ENCODE measurements at regions not wholly inside any gene's neighbourhood (a gene's known extent, or its start where the extent isn't known, plus 50 kb on each side); places are given as distances from the start of the nearest gene placed in this dataset.

DNA sequence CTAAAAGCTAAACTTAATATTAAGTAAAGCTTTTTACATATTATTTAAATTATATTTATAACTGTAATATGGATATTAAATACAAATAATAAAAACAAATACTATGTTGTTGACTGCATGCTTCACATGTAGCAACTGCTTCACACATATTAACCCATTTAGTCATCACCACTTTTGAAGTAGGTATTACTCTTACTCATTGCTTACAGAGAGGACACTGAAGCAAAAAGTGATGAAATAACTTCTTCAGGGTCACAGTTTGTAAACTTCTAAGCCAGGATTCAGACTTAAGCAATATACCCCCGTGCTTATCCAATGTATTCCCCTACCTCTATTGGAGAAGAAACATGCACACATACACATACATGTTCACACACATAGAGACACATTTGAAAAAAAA is 166.6 kb downstream of the DKK2 start:
- Histone ChIP-seq H3K9me3 (ENCODE audit: low read depth, low read length) (no peaks in the 10 kb centered on the region; the same call in 1 of the 2 replicates), H3K27ac (0 out of 2 replicates have a peak overlapping the region, but pooled peaks have one; percentile 7)
- TF ChIP-seq EZH2 (IDR thresholded peaks at IDR 0.05) (no peak), POLR2AphosphoS5 (IDR thresholded peaks at IDR 0.05; ENCODE audit: borderline replicate concordance, low read depth, low read length) (no peak), FOXP2 (optimal IDR thresholded peaks at IDR 0.05; ENCODE audit: control extremely low read depth, extremely low read length, insufficient read depth) (no peak)

DNA sequence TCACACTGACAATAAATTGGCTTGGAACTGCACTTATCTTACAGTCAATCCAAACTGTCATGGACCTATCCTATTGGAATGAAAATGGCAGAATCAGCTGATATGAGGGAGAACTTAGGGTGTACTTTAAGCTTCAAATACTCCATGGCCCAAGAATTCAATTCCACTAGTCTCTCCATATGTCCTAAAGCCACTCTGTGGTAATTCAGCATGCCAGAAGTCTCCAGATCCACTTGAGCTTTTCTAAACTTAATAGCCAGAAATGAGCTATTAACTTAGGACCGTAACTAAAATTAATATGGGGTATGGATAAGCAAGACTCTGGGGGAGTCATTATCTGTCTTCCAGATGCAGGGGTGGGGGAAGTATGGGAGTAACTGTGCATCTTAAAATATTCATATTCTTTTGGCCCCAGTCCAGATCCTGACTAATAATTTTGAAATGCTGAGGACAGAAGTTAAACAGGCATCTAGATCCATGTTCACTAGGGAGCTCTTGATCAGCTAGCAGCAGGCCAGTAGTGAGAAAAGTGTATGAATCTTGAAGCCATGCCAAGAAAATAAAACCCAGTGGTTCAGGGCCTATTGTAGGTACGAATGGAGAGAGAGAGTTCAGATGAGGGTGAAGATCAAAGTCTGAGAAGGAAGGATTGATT is 167.6 kb downstream of the DKK2 start:
- H3K9me3 ChIP-seq (ENCODE audit: low read depth, low read length), result no peaks in the 10 kb centered on the region; the same call in 1 of the 2 replicates
- no peaks in the 10 kb centered on the region for H3K36me3 ChIP-seq (ENCODE audit: insufficient read depth, low read length)
- TF ChIP-seq POLR2AphosphoS5 (IDR thresholded peaks at IDR 0.05; ENCODE audit: borderline replicate concordance, low read depth, low read length) (peak; percentile 41; the same call in 1 of the 2 replicates), FOXP2 (optimal IDR thresholded peaks at IDR 0.05; ENCODE audit: control extremely low read depth, extremely low read length, insufficient read depth) (no peak), EZH2 (IDR thresholded peaks at IDR 0.05) (no peak)
- DNase-seq (ENCODE audit: low read depth, low spot score), result peak; percentile 91
- peak overlapping the region; percentile 11 for H3K4me3 ChIP-seq
- H3K27ac ChIP-seq, result peak overlapping the region; percentile 63
- no peak overlapping the region for H3K9ac ChIP-seq (ENCODE audit: insufficient read length)

More for the DNA sequence above, 166.6 kb downstream of the DKK2 start:
- Histone ChIP-seq H3K9ac (ENCODE audit: insufficient read length) (no peak overlapping the region), H3K4me3 (no peak overlapping the region), H3K36me3 (ENCODE audit: insufficient read depth, low read length) (no peaks in the 10 kb centered on the region)
- DNase-seq (ENCODE audit: low read depth, low spot score), result no peak

GRCh38 chr4:106864231-106864630 is 171.9 kb downstream of the DKK2 start:
- no peak for TF ChIP-seq FOXP2 (optimal IDR thresholded peaks at IDR 0.05; ENCODE audit: control extremely low read depth, extremely low read length, insufficient read depth)
- TF ChIP-seq EZH2 (IDR thresholded peaks at IDR 0.05), result no peak
- TF ChIP-seq POLR2AphosphoS5 (IDR thresholded peaks at IDR 0.05; ENCODE audit: borderline replicate concordance, low read depth, low read length), result no peak
- Histone ChIP-seq H3K36me3 (ENCODE audit: insufficient read depth, low read length) (no peaks in the 10 kb centered on the region), H3K4me3 (no peak overlapping the region), H3K9me3 (ENCODE audit: low read depth, low read length) (peaks cover 6% of the 10 kb centered on the region; the same call in 1 of the 2 replicates), H3K27ac (peak overlapping the region; percentile 40), H3K9ac (ENCODE audit: insufficient read length) (no peak overlapping the region)
- no peak for DNase-seq (ENCODE audit: low read depth, low spot score)

DNA sequence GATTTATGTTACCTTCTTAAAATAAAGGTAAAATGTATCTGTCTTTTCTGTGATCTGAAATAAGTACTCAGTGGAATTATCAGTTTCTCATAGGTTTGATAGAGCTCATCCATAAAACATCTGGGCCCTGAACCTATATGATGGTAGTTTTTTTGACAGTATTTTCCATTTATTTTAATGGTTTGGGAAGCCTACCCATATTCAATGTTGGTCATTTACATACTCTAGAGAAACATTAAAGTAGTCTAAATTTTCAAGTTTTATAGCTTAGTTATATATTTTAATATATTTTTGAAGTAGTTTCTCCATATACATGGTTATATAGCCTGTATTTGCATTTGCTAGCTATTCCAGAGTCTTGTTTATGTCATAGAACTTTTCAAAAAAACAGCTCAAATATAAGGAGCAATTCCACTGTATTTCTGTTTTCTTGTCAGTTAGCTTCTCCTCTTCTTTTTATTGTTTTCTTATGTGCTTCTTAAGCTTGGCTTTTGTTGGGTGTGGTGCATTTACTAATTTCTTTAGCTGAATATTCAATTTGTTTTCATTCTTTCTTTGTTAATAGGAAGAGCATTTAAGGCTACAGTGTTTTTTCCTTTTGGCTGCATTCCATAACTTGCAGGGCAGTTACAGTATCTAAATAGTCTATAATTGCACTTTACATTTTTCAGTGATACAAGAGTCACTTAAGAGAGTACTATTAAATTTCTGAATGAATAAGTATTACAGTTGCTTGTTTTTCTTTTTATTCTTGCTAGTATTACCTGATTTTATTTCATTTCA is 181.4 kb downstream of the DKK2 start:
- H3K9me3 ChIP-seq (ENCODE audit: low read depth, low read length), result no peaks in the 10 kb centered on the region; the same call in 1 of the 2 replicates
- TF ChIP-seq FOXP2 (optimal IDR thresholded peaks at IDR 0.05; ENCODE audit: control extremely low read depth, extremely low read length, insufficient read depth) (no peak), EZH2 (IDR thresholded peaks at IDR 0.05) (no peak), POLR2AphosphoS5 (IDR thresholded peaks at IDR 0.05; ENCODE audit: borderline replicate concordance, low read depth, low read length) (no peak)
- peak; percentile 60 for DNase-seq (ENCODE audit: low read depth, low spot score)

GRCh38 chr4:106852426-106852825 is 183.7 kb downstream of the DKK2 start:
- Histone ChIP-seq H3K9me3 (ENCODE audit: low read depth, low read length) (no peaks in the 10 kb centered on the region), H3K27ac (peak overlapping the region; percentile 81), H3K9ac (ENCODE audit: insufficient read length) (no peak overlapping the region), H3K36me3 (ENCODE audit: insufficient read depth, low read length) (no peaks in the 10 kb centered on the region), H3K4me3 (peak overlapping the region; percentile 37)
- TF ChIP-seq POLR2AphosphoS5 (IDR thresholded peaks at IDR 0.05; ENCODE audit: borderline replicate concordance, low read depth, low read length) (no peak; the same call in 1 of the 2 replicates), FOXP2 (optimal IDR thresholded peaks at IDR 0.05; ENCODE audit: control extremely low read depth, extremely low read length, insufficient read depth) (no peak), EZH2 (IDR thresholded peaks at IDR 0.05) (no peak)
- no peak for DNase-seq (ENCODE audit: low read depth, low spot score)

More for the DNA sequence above, 181.4 kb downstream of the DKK2 start:
- Histone ChIP-seq H3K27ac (peak overlapping the region; percentile 81), H3K4me3 (peak overlapping the region; percentile 23), H3K36me3 (ENCODE audit: insufficient read depth, low read length) (no peaks in the 10 kb centered on the region), H3K9ac (ENCODE audit: insufficient read length) (no peak overlapping the region)

GRCh38 chr4:106851726-106852125 is 184.4 kb downstream of the DKK2 start:
- peak overlapping the region; percentile 85; the same call in 1 of the 2 replicates for H3K27ac ChIP-seq
- no peaks in the 10 kb centered on the region for H3K9me3 ChIP-seq (ENCODE audit: low read depth, low read length)
- H3K9ac ChIP-seq (ENCODE audit: insufficient read length), result no peak overlapping the region
- TF ChIP-seq FOXP2 (optimal IDR thresholded peaks at IDR 0.05; ENCODE audit: control extremely low read depth, extremely low read length, insufficient read depth) (no peak), EZH2 (IDR thresholded peaks at IDR 0.05) (no peak), POLR2AphosphoS5 (IDR thresholded peaks at IDR 0.05; ENCODE audit: borderline replicate concordance, low read depth, low read length) (no peak)
- DNase-seq (ENCODE audit: low read depth, low spot score), result no peak
- H3K4me3 ChIP-seq, result peak overlapping the region; percentile 37; the same call in 1 of the 2 replicates
- H3K36me3 ChIP-seq (ENCODE audit: insufficient read depth, low read length), result no peaks in the 10 kb centered on the region

DNA sequence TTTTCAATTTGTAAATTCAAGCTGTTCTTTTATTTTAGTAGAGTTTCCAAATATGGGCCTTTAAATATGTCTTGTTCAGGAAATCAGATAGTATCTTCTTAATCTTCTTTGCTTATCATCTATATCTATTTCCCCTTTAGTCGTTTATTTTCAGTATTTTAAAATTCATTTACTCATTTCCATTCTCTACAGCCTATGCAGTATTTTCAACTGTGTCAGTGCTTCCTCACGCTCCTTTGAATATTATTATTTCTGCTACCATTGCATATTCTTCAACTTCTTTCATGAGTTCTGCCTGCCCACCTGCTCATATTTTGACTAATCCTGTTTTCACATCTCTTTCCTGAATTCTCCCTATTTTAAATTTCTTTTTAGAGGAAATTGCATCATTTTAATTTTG is 185.4 kb downstream of the DKK2 start:
- peak overlapping the region; percentile 85 for H3K27ac ChIP-seq
- peak overlapping the region; percentile 39 for H3K4me3 ChIP-seq
- TF ChIP-seq FOXP2 (optimal IDR thresholded peaks at IDR 0.05; ENCODE audit: control extremely low read depth, extremely low read length, insufficient read depth) (no peak), EZH2 (IDR thresholded peaks at IDR 0.05) (no peak), POLR2AphosphoS5 (IDR thresholded peaks at IDR 0.05; ENCODE audit: borderline replicate concordance, low read depth, low read length) (no peak)
- peak; percentile 35 for DNase-seq (ENCODE audit: low read depth, low spot score)
- H3K9ac ChIP-seq (ENCODE audit: insufficient read length), result peak overlapping the region; percentile 12
- H3K36me3 ChIP-seq (ENCODE audit: insufficient read depth, low read length), result no peaks in the 10 kb centered on the region
- H3K9me3 ChIP-seq (ENCODE audit: low read depth, low read length), result no peaks in the 10 kb centered on the region

GRCh38 chr4:106835919-106836318 is 200.2 kb downstream of the DKK2 start:
- no peak for DNase-seq (ENCODE audit: low read depth, low spot score)
- Histone ChIP-seq H3K9ac (ENCODE audit: insufficient read length) (no peak overlapping the region), H3K27ac (no peak overlapping the region), H3K9me3 (ENCODE audit: low read depth, low read length) (peaks cover 5% of the 10 kb centered on the region; the same call in 1 of the 2 replicates), H3K36me3 (ENCODE audit: insufficient read depth, low read length) (no peaks in the 10 kb centered on the region), H3K4me3 (no peak overlapping the region)
- no peak for TF ChIP-seq POLR2AphosphoS5 (IDR thresholded peaks at IDR 0.05; ENCODE audit: borderline replicate concordance, low read depth, low read length)
- no peak for TF ChIP-seq EZH2 (IDR thresholded peaks at IDR 0.05)

Measured in SK-N-MC (cell line).